ENCODE measurements at regions not wholly inside any gene's neighbourhood (a gene's known extent, or its start where the extent isn't known, plus 50 kb on each side); places are given as distances from the start of the nearest gene placed in this dataset.

DNA sequence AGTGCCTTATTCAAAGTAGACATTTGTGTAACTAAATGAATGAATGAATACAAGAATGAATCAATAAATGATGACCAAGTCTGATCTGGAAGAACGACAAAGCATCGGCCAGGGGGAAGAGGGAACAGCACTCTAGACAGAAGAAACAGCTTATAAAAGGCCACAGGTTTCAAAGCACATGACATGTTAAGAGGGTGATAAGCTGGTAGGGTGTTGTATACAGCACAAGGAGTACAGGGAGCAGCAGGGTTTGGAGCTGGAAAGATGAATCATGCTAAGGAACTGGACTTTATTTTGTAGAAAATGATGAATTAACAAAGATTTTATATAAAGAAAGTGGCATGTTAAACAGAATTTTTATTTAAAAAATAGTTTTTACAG is 302.5 kb downstream of the NUAK1 start:
- no peak for TF ChIP-seq CTCF (IDR thresholded peaks at IDR 0.05)
- no peak for ATAC-seq (ENCODE audit: low FRiP score)
- no peak for DNase-seq (ENCODE audit: low spot score)

DNA sequence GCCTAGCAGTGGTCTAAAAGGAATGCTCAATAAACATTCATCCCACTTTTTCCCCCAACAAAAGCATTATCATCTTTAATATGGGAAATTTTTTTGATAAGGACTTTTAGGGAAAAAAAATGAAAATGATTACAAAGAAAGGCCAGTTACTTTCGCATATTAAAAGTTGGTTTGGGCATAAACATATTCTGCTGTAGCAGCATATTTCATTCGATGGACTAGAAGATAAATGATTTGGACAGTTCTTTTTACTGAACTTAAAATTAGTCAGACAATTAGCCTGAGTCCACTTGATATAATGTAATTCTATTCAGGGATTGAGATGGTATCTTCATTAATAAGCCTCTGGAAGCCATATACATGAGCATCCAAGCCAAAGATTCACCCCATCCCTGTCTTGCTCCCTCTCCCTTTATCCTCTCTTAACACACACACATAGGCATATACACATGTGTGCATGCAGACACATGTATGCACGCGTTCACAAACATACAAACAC is 299.1 kb downstream of the NUAK1 start:
- DNase-seq (ENCODE audit: low spot score) (no peak), ATAC-seq (ENCODE audit: low FRiP score) (no peak)
- no peak for TF ChIP-seq CTCF (IDR thresholded peaks at IDR 0.05)

- TF ChIP-seq CTCF (IDR thresholded peaks at IDR 0.05) = no peak
- no peak for ATAC-seq (ENCODE audit: low FRiP score)
- DNase-seq (ENCODE audit: low spot score) = no peak
These were observed 298.4 kb downstream of the NUAK1 start for GRCh38 chr12:105840384-105840783.

DNA sequence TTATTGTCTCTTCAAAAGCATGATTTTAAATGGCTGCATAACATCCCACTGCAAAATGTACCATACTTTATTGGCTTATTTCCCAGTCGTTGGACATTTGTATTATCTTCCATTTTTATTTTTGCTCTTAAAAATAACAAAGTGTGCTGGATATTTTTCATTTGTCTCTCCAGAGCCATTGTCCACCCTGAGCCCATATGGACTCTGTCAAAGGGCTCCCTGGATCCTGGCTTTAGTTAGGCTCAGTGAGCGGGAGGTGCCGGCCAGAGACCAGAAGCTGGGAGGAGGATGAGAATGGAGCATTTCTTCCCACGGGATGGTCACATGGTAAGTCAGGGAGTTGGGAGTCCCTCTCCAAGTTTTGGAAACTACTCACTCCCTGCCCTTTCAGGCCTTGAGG is 296.9 kb downstream of the NUAK1 start:
- DNase-seq (ENCODE audit: low spot score) (no peak), ATAC-seq (ENCODE audit: low FRiP score) (no peak)

DNA sequence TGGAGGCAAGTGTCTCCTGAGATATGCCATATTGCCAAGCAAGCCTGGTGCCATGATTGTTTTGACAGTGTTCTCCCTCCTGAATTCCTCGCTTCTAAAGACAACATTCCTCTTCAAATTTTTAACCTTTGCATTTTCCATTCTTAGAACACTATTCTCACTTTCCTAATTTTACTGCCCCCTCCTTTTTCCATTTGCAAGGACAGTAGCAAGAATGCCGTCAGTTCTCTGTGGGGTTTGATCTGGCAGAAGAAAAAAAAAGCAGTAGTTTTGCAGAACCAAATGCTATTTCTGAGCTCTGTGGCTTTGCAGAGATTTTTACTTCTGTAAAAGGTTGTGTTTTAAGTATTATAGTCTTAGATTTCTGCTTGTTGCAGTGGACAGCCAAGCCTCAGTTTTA is 295.2 kb downstream of the NUAK1 start:
- TF ChIP-seq CTCF (IDR thresholded peaks at IDR 0.05) = no peak
- no peak for ATAC-seq (ENCODE audit: low FRiP score)
- no peak for DNase-seq (ENCODE audit: low spot score)

More for the DNA sequence above, 296.9 kb downstream of the NUAK1 start:
- no peak for TF ChIP-seq CTCF (IDR thresholded peaks at IDR 0.05)

- no peak for DNase-seq (ENCODE audit: low spot score)
- no peak for TF ChIP-seq CTCF (IDR thresholded peaks at IDR 0.05)
- ATAC-seq (ENCODE audit: low FRiP score) = no peak
These were observed 294.6 kb downstream of the NUAK1 start for GRCh38 chr12:105843986-105844760.

- no peak for TF ChIP-seq CTCF (IDR thresholded peaks at IDR 0.05)
- no peak for DNase-seq (ENCODE audit: low spot score)
- no peak for ATAC-seq (ENCODE audit: low FRiP score)
These were observed 292.4 kb downstream of the NUAK1 start for GRCh38 chr12:105846331-105846730.

Data from omental fat pad (tissue), 3 donors.